Suprapubic skin (tissue), 4 donors: ENCODE measurements at regions not wholly inside any gene's neighbourhood (a gene's known extent, or its start where the extent isn't known, plus 50 kb on each side); places are given as distances from the start of the nearest gene placed in this dataset.

Experiments used
- DNase-seq, 2 donors: peaks; one replicate each; pipeline ENCODE4 v3.0.0-alpha.2; 2019; ENCODE audit warnings: low spot score in 2 of 2
- H3K27ac ChIP-seq: fragments of 200-600 bp; sonication (generic); one replicate; pipeline ENCODE4 v1.5.1; 2019
- H3K27me3 ChIP-seq: fragments of 200-600 bp; sonication (generic); one replicate; pipeline ENCODE4 v1.5.1; 2019
- H3K36me3 ChIP-seq: fragments of 200-600 bp; sonication (generic); one replicate; pipeline ENCODE4 v1.5.1; 2019
- H3K4me1 ChIP-seq: fragments of 200-600 bp; sonication (generic); one replicate; pipeline ENCODE4 v1.5.1; 2019
- H3K4me3 ChIP-seq: fragments of 200-600 bp; sonication (generic); one replicate; pipeline ENCODE4 v1.5.1; 2019; ENCODE audit warnings: mild to moderate bottlenecking
- H3K9me3 ChIP-seq: fragments of 200-600 bp; sonication (generic); one replicate; pipeline ENCODE4 v1.5.1; 2019
- EP300 ChIP-seq: sonication (generic); formaldehyde crosslinking; IDR thresholded peaks from one replicate; pipeline ENCODE4 v1.6.1; 2017; ENCODE audit warnings: antibody characterized with exemption
- POLR2A ChIP-seq, 2 donors: fragments of 450-650 bp; IDR thresholded peaks; one replicate each; pipeline ENCODE4 v1.6.1; 2017; ENCODE audit warnings: antibody characterized with exemption in 2 of 2, mild to moderate bottlenecking in 2 of 2, moderate library complexity in 2 of 2
- POLR2AphosphoS5 ChIP-seq, 3 donors: sonication (generic); formaldehyde crosslinking; IDR thresholded peaks; one replicate each; pipeline ENCODE4 v1.6.1; 2017; ENCODE audit warnings: antibody characterized with exemption in 3 of 3
- WGBS: methylation state at CpG from one replicate; pipeline ENCODE4 v1.1.5; 2018; 5-methylcytosine and 5-hydroxymethylcytosine counted together
- TF ChIP-seq, protein P1 (sequence below), 2 donors: fragments of 200-600 bp in 1 of 2; fragments of 450-650 bp in 1 of 2; sonication (generic) in 1 of 2; IDR thresholded peaks; one replicate each; pipeline ENCODE4 v1.5.1; 2016 to 2019; ENCODE audit warnings: antibody characterized with exemption in 2 of 2, mild to moderate bottlenecking in 1 of 2, moderate library complexity in 1 of 2

DNA sequence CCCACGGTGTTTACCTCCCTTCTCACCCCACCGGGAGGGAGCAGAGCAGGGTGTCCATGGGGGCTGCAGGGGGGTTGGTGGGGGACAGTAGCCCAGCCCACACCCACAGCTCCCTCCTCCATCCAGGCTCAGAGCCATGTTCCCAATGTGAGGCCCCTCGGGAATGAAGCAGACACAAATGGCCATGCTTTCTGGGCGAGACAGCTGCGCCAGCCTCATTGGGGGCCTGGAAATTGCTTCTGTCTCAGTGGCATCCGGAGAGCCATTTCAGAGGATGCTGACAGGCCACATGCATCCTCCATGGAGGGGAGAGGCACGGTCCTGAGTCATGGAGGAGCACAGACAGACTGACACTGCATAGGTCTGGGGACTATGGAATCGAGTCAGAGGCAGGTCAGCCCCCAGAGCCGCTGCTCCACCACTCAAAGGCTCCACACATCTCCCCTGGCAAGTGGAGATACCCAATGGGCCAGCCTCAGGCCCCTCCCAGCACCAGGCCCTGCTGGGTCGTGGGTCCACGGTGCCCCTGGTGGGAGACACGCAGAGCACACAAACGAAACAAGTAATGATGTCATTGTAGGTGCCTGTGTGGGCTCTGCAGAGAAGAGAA is 59.6 kb upstream of the ENPP7 start:
- Histone ChIP-seq H3K4me1 (no peaks in the 10 kb centered on the region), H3K27me3 (peaks cover 42% of the 10 kb centered on the region), H3K9me3 (peaks cover 4% of the 10 kb centered on the region), H3K36me3 (no peaks in the 10 kb centered on the region), H3K27ac (no peak overlapping the region), H3K4me3 (no peak overlapping the region)
- DNase-seq = peak in 1 of 2 donors; percentile 41
- TF ChIP-seq, protein P1, sequence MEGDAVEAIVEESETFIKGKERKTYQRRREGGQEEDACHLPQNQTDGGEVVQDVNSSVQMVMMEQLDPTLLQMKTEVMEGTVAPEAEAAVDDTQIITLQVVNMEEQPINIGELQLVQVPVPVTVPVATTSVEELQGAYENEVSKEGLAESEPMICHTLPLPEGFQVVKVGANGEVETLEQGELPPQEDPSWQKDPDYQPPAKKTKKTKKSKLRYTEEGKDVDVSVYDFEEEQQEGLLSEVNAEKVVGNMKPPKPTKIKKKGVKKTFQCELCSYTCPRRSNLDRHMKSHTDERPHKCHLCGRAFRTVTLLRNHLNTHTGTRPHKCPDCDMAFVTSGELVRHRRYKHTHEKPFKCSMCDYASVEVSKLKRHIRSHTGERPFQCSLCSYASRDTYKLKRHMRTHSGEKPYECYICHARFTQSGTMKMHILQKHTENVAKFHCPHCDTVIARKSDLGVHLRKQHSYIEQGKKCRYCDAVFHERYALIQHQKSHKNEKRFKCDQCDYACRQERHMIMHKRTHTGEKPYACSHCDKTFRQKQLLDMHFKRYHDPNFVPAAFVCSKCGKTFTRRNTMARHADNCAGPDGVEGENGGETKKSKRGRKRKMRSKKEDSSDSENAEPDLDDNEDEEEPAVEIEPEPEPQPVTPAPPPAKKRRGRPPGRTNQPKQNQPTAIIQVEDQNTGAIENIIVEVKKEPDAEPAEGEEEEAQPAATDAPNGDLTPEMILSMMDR (IDR thresholded peaks at IDR 0.05) = no peak
- TF ChIP-seq EP300 (no peak), POLR2A (IDR thresholded peaks at IDR 0.05) (no peak), POLR2AphosphoS5 (IDR thresholded peaks at IDR 0.05) (no peak)
- 50% methylated on average over 7 of the region's 13 CpGs for WGBS

DNA sequence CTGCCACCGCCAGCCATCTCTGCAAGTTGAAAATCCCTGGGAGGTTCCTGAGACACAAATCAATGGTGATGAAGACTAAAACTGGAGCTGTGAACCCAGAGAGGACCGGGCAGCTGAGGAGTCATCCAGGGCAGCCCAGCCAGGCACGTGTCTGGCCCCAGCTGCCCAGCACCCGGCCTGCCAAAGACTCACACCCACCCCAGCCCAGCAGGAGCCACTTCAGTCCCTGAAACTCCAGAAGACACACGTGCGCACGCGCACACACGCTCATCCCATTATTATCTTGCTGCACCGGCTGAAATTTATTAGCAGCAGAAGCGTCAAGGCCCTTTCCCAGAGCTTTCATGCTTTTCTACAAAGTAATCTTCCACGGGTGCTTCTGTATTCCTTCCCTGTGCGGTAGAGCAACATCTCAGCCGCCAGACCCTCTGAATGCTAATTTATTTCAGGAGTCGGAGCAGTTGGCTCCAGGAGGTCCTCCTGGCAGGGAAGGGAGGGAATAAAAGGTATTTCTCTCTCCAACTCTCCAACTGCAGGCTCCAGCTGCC is 59.8 kb upstream of the RBFOX3 start:
- WGBS = 39% methylated on average over 9 of the region's 15 CpGs
- DNase-seq = peak in 1 of 2 donors; percentile 31
- Histone ChIP-seq H3K36me3 (no peaks in the 10 kb centered on the region), H3K4me1 (peaks cover 4% of the 10 kb centered on the region), H3K27me3 (peaks cover 42% of the 10 kb centered on the region), H3K27ac (no peak overlapping the region), H3K4me3 (no peak overlapping the region), H3K9me3 (peaks cover 4% of the 10 kb centered on the region)
- TF ChIP-seq, protein P1 (IDR thresholded peaks at IDR 0.05) = no peak
- TF ChIP-seq POLR2A (IDR thresholded peaks at IDR 0.05) (no peak), POLR2AphosphoS5 (IDR thresholded peaks at IDR 0.05) (no peak), EP300 (no peak)

DNA sequence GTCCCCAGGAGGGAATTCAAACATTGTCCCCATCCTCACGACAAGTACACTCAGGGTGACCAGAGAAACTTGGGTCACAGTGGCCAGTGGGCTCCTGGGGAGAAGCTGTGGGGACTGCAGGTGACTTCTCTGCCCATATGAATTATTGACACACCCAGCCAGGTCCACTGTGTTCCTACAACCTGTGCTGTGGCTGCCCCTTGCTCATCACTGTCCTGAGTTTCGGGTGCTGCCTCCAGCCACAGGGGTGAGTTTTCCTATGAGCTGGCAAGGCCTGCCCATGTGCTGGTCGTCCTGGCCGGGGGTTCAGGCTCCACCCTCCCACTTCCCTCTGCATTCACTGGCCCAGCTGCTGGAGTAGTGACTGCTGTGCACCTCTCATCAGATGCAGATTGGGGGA is 59.0 kb upstream of the RBFOX3 start:
- H3K9me3 ChIP-seq = peaks cover 4% of the 10 kb centered on the region
- no peak overlapping the region for H3K4me3 ChIP-seq
- H3K4me1 ChIP-seq = peaks cover 11% of the 10 kb centered on the region
- H3K36me3 ChIP-seq = no peaks in the 10 kb centered on the region
- no peak for DNase-seq
- TF ChIP-seq POLR2AphosphoS5 (IDR thresholded peaks at IDR 0.05) (no peak), POLR2A (IDR thresholded peaks at IDR 0.05) (no peak), EP300 (no peak)
- TF ChIP-seq, protein P1 (IDR thresholded peaks at IDR 0.05) = no peak
- H3K27me3 ChIP-seq = peaks cover 38% of the 10 kb centered on the region
- H3K27ac ChIP-seq = no peak overlapping the region
- 30% methylated on average over 2 of the region's 4 CpGs for WGBS

DNA sequence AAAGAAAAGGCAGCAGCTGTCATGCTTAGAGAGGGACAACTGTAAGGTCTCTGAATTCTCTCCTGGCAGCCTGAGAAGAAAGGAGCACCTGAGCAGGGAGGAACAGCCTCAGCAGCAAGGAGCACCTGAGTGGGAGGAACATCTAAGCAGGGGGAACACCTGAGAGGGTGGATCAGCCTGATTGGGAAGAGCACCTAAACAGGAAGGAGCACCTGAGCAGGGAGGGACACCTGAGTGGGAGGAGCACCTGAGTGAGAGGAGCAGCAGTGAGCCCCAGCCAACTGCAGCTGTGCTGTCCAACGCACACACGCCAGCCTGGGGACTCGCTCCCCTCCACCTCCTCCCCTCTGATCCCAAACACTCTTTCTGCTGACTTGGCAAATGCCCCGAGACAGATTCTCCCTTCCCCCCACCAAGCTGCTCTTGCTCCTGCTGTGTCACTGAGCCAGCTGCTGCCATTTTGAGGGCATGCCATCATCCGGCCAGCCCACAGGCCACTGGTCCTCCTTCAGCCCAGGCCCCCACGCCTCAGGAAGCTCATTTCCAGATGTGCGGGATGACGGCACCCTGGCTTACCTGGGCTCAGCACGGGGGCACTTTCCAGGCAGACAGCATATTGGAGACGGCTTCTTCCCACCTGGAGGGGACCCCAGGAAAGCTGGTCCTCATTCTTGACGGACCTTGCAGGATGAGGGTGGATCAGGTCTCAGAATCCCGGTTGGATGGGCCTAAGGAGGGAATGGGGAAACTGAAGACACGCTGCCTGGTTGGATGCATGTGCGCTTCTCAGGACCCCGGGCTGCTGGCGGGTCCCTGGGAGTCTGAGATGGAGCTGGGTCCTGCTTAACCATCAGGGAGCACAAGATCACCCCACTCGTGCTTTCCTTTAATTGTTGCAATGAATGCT is 57.7 kb upstream of the RBFOX3 start:
- DNase-seq = peak in 1 of 2 donors; percentile 48
- peaks cover 35% of the 10 kb centered on the region for H3K27me3 ChIP-seq
- no peak for TF ChIP-seq POLR2AphosphoS5 (IDR thresholded peaks at IDR 0.05)
- TF ChIP-seq, protein P1 (IDR thresholded peaks at IDR 0.05) = no peak
- no peak for TF ChIP-seq EP300
- no peak for TF ChIP-seq POLR2A (IDR thresholded peaks at IDR 0.05)

DNA sequence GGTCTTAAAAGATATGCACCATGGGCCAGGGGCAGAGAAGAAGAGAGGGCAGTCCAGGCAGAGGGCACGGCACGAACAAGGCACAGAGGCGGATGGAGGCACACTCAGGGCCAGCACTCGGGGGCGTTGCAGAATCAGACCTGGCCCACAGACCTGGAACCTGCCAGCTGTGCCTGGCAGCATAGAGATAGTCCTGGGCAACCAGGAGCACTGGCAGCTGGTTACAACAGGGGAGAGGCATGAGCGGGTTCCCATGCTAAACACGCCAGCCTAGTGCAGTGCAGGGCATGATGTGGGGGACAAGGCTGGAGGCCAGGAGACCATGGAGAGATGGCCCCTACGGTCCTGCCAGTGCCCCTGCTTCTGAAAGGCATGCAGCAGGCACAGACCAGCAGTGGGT is 56.9 kb upstream of the RBFOX3 start:
- no peaks in the 10 kb centered on the region for H3K9me3 ChIP-seq
- H3K36me3 ChIP-seq = no peaks in the 10 kb centered on the region
- H3K27me3 ChIP-seq = peaks cover 29% of the 10 kb centered on the region
- DNase-seq = peak; percentile 42 to 67
- no peak overlapping the region for H3K27ac ChIP-seq
- H3K4me1 ChIP-seq = peaks cover 15% of the 10 kb centered on the region
- WGBS = 80% methylated on average over 8 of the region's 8 CpGs
- no peak overlapping the region for H3K4me3 ChIP-seq
- no peak for TF ChIP-seq POLR2AphosphoS5 (IDR thresholded peaks at IDR 0.05)
- no peak for TF ChIP-seq EP300
- TF ChIP-seq, protein P1 (IDR thresholded peaks at IDR 0.05) = no peak
- no peak for TF ChIP-seq POLR2A (IDR thresholded peaks at IDR 0.05)

More for the DNA sequence above, 57.7 kb upstream of the RBFOX3 start:
- Histone ChIP-seq H3K36me3 (no peaks in the 10 kb centered on the region), H3K4me3 (no peak overlapping the region), H3K4me1 (peaks cover 15% of the 10 kb centered on the region), H3K27ac (no peak overlapping the region), H3K9me3 (peaks cover 4% of the 10 kb centered on the region)
- 62% methylated on average over 14 of the region's 17 CpGs for WGBS
